T-helper 2 cell (primary cell): ENCODE measurements at regions not wholly inside any gene's neighbourhood (a gene's known extent, or its start where the extent isn't known, plus 50 kb on each side); places are given as distances from the start of the nearest gene placed in this dataset.

Experiments used
- DNase-seq, 5 experiments: peaks; one replicate each; pipeline versions ENCODE4 v3.0.0 to v3.0.0-alpha.2; 2012 to 2022

DNA sequence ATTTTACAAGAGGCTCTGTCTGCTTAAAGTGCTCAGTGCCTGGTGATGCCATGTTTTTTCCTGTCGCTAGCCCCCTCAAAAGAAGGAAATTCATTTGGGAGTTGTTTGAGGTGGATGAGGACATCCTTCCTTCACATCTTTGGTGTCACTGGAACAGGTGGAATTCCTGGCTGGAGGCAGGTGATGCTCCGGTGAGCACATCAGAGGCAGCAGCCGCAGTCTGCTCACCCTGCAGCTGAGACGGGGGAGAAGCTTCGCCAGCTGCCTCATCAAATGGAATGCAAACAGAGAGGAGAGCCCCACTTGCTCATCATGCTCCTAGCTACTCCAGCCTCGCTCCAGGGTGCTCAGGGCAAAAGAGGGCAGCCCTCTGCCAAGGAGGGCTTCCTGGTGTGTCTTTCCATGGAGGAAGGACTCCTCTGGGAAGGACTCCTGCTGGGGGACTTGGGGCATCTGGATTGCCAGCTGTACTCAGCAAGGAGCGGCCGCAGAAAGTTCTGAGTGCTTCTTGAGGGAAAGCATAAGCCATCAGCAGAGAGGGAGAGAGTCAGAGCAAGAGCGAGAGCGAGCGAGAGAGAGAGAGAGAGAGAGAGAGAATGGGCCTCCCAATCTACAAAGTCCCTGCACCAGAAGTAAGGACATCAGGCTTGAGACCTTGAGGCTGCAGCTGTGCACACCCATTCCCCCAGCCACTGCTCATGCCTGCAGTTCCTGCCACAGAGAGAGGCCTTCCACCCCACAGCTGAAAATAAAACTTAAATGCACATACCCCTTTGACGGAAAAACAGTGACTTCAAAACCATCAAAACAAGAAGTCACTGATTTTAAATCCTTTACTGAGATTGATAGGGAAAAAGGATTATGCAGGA lies 74.3 kb upstream of the UBL3 start:
- no peak for DNase-seq

DNA sequence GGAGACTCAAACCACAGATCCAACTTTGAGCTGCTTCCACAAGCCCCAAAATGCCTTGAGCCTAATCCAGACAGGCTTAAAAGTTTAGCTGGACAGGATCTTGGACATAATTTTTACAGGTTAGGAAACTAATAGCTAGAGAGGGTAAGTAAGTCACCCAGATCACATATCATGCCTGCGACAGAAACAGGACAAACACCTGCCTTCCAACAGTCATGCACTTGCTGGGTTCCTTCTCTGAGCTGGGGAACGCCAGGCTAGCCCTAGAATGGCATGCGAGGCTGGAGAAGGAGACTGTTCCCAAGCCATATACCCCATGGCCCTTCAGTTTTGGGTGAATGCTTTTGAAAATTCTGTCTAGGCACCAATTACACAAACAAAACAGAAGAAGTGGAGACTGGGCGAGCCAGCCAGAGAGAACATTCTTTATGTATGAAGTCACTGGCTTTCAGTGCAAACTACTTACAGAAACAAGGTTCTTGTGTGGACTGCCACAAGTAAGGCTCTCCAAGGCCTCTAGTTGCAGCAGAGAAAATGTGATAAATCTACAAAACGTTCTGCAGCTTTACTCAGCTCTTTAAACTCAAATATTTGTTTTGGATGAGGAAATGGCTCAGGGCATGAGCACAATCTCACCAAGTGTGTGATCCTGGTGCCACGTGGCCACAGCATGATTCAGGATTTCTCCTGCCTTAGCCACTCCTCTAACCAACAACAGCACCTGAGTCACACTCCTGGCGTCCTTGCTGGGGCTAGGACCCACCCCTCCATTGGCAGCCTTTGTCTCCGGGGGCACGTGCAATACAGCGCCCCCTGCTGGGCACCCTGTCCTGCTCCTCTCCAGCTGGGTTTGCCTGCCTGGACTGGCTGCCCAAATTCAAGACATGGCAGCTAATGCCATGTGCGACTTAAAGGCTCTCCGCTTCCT lies 73.4 kb upstream of the UBL3 start:
- peak; percentile 19 to 67 (median 30) for DNase-seq

GRCh38 chr13:29922896-29923295 lies 72.5 kb upstream of the UBL3 start:
- no peak for DNase-seq

GRCh38 chr13:29922281-29922821 lies 71.9 kb upstream of the UBL3 start:
- peak in 1 of 5 experiments; percentile 82 for DNase-seq

- no peak for DNase-seq
These were observed 71.1 kb upstream of the UBL3 start for GRCh38 chr13:29921542-29921941.

GRCh38 chr13:29920025-29920643 lies 69.7 kb upstream of the UBL3 start:
- DNase-seq: no peak

- DNase-seq: peak in 1 of 5 experiments; percentile 33
These were observed 68.4 kb upstream of the UBL3 start for GRCh38 chr13:29918845-29919244.

GRCh38 chr13:29917650-29918049 lies 67.2 kb upstream of the UBL3 start:
- DNase-seq: no peak

DNA sequence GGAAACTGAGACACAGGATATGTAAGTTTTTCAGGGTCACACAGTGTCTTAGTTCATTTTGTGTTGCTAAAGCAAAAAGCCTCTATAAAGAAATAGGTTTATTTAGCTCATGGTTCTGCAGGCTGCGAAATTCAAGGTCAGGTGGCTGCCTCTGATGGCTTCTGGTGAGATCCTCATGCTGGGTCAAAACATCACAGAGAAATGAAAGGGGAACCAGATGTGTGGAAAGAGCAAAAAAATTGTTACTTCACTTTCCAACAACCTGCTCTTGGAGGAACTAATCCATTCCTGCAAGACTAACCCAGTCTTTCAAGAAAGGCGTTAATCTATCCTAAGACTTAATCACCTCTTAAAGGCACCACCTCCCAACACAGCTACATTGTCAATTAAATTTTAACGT lies 64.2 kb upstream of the UBL3 start:
- DNase-seq: no peak

- no peak for DNase-seq
These were observed 61.5 kb upstream of the UBL3 start for GRCh38 chr13:29911781-29912418.

- DNase-seq: no peak
These were observed 59.7 kb upstream of the UBL3 start for GRCh38 chr13:29909975-29910674.

GRCh38 chr13:29909081-29909730 lies 58.8 kb upstream of the UBL3 start:
- DNase-seq: no peak

- no peak for DNase-seq
These were observed 58.1 kb upstream of the UBL3 start for GRCh38 chr13:29908416-29909080.

GRCh38 chr13:29907670-29908069 lies 57.3 kb upstream of the UBL3 start:
- DNase-seq: no peak

- no peak for DNase-seq
These were observed 56.1 kb upstream of the UBL3 start for GRCh38 chr13:29906432-29907011.

- DNase-seq: no peak
These were observed 55.4 kb upstream of the UBL3 start for GRCh38 chr13:29905845-29906244.

- no peak for DNase-seq
These were observed 53.6 kb upstream of the UBL3 start for GRCh38 chr13:29903996-29904395.

GRCh38 chr13:29903543-29903942 lies 53.1 kb upstream of the UBL3 start:
- no peak for DNase-seq

DNA sequence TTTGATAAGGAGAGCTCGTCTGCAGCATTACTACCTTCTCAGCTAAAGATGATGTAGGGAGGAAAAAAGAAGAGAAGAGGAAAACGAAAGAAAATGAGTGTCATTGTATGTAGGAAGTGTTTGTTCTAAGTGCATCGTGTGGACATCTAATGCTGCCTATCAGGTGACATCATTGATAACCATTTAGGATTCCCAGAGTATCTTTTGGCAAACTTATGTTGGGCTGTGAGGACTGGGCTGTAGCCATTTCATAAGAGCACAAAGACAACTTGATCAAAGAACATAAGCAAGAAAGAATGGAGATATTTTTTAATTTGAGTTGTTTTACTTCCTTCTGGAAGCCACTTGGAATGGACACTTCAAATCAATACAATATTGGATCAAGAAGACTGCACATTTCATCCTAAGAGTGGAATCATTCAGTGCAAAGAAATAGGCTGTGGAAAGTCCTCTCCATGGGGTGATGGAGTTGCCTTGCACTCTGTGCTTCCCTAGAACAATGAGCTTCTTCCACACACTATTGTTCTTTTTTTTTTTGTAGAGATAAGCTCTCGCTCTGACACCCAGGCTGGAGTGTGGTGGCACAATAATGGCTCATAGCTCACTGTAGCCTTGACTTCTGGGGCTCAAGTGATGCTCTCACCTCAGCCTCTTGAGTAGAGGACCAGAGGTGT lies 52.4 kb upstream of the UBL3 start:
- DNase-seq: no peak
